C4-2B (cell line): ENCODE measurements at regions not wholly inside any gene's neighbourhood (a gene's known extent, or its start where the extent isn't known, plus 50 kb on each side); places are given as distances from the start of the nearest gene placed in this dataset.

Experiments used
- H3K27ac ChIP-seq: fragments of 450-650 bp; 2 replicates; pipeline ENCODE4 v1.5.1; 2017
- ZFX ChIP-seq: fragments of 450-650 bp; IDR thresholded peaks from 2 replicates; pipeline ENCODE4 v1.6.1; 2017
- TF ChIP-seq, protein P1 (sequence below): fragments of 450-650 bp; conservative IDR thresholded peaks from 2 replicates; pipeline ENCODE4 v1.5.1; 2017; ENCODE audit warnings: mild to moderate bottlenecking

DNA sequence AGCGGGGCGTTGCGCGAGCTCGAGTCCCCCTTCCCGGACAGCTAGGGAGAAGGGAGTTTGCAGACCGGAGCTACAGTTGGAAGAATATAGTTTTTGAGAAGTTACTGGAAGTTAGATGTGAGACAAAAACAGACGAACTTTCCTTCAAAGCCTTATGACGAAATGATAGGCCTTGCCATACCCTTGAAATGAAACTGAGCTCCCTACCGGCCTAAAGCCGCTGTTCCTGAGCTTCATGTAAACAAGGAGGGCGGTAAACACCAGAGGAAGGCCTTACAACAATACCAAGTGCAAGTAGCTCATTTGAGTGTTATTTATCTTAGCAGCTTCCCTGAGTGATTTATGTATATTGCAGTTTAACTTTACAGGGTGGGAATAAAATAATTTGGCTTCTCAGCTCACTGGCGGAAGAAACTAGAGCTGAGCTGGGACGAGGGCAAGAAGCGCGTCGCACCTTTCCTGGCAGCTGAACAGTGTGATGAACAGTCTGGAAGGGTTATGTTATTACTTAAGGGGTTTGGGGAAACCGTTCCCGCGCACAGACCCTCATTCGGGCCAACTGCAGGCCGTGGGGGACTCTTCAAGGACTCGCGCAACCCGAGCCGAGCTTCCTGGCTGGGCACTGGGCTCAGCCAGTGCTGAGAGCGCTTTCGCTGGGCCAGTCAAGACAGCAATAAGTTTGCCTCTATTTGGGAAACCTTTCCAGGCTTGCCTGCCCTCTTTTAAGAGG lies 111.2 kb downstream of the KCNRG start:
- TF ChIP-seq, protein P1, sequence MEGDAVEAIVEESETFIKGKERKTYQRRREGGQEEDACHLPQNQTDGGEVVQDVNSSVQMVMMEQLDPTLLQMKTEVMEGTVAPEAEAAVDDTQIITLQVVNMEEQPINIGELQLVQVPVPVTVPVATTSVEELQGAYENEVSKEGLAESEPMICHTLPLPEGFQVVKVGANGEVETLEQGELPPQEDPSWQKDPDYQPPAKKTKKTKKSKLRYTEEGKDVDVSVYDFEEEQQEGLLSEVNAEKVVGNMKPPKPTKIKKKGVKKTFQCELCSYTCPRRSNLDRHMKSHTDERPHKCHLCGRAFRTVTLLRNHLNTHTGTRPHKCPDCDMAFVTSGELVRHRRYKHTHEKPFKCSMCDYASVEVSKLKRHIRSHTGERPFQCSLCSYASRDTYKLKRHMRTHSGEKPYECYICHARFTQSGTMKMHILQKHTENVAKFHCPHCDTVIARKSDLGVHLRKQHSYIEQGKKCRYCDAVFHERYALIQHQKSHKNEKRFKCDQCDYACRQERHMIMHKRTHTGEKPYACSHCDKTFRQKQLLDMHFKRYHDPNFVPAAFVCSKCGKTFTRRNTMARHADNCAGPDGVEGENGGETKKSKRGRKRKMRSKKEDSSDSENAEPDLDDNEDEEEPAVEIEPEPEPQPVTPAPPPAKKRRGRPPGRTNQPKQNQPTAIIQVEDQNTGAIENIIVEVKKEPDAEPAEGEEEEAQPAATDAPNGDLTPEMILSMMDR: no peak
- TF ChIP-seq ZFX: no peak; the same call in 1 of the 2 replicates
- peak overlapping the region; percentile 100 for H3K27ac ChIP-seq

DNA sequence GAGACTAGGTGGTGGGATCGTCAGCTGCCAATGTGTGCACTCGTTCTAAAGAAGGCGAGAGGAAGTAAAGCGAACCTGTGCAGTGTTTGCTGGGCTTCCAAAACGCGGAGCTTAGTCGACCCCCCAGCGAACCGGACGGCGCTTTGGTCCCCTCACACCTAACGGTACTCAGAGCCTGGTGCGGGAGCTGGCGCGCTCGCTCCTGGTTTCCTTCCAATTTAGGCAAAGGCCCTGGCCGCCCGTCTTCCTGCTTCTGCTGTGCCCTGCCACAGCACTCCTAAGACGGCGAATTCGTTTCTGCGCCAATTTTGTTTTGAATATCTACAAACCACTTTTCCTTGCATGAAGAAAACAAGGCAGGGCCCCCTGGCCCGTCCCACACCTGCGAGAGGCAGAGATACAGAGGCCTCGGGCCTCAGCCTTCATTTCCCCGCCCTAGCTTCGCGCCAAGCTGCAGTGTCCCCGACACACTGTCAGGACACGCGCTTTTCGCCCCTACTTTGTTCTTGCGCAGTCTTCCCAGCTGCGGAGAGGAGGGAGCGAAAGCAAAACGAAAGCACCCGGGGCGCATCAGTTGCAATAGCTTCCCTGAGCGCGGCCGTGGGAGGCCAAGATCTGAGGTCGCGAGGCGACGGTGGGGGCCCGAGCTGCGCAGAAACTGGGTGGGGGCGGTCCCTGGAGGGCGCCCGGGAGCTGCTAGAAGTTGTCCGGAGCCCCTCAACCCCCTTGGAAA lies 111.9 kb downstream of the KCNRG start:
- TF ChIP-seq ZFX: no peak
- TF ChIP-seq, protein P1: no peak
- H3K27ac ChIP-seq: peak overlapping the region; percentile 100

DNA sequence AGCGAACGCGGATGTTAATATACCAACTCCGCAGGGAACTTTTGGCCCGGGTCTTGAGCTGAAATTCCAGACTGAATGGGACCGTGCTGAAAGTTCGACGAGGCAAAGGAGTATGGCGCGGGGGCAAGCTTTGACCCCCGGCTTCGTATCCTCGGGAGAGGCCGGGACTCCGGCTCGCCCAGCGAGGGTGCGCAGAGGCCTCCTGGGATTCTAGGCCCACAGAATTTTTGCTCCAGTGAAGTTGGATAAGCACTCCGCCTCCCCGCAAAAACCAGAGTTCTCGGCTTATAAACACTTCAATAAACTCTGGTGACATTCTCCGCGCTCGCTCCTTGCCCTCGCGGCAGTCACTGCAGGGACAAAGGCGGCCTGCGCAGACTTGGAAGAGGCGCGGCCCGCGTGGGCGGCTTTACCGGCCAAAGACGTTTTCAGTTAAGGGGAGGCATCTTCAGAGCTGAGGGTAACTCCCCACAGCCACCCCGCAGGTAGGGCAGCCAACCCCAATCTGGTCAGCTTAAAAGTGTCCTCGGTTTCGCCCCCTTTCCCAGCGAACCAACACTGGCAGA lies 112.6 kb downstream of the KCNRG start:
- TF ChIP-seq ZFX: no peak
- TF ChIP-seq, protein P1: no peak
- no peak overlapping the region for H3K27ac ChIP-seq

DNA sequence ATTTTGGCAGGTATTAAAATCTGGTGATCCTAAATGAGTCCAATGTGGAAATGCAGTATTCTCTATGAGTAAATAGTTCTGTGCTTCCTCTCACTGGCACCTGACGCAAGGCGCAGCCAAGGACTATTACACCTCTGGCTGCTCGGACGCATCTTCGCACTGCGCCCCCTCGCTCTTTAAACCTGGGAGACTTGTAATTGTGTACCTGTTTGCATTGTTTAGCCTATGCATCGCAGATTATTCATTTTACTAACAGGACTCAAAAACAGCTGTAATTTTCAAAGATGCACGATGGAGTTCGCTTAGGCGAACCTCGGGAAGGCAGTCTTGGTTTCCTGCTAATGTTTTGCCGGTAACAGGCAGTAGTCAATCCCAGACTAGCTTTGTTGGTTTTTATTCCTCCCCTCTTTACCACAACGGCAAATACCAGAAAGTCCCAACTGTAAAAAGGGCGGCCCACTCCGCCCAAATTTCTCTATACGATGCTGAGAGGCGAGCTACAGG lies 113.2 kb downstream of the KCNRG start:
- no peak for TF ChIP-seq ZFX
- no peak overlapping the region for H3K27ac ChIP-seq

DNA sequence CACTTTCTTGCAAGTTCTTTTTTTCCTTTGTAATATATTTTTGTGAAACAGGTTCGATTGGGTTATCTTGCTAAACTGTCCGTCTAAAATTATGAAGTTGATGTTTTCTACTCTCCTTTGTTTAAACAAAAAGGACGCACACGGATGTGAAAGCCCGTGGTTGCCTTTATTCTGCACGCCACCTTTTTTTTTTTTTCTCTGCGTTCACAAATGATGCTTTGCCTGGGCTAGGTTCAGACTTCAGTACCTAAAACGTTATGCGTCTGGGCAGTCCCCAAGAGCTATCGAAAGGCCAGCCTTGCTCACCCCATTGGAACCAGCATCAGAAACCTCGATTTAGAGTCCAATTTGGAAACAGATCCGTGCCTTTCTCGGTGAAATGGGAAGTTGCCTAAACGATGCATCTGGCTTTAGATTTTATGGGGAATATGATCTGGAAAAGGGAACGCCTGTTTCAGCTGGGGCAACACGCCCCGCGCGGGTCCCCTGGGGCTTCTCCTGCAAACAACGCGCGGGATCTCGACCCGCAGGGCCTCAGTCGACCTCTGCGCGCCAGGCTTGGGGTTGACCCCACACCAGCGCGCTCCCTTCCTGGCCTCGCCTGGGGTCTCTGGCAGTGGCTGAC lies 113.9 kb downstream of the KCNRG start:
- TF ChIP-seq, protein P1: no peak
- no peak for TF ChIP-seq ZFX
- H3K27ac ChIP-seq: no peak overlapping the region

DNA sequence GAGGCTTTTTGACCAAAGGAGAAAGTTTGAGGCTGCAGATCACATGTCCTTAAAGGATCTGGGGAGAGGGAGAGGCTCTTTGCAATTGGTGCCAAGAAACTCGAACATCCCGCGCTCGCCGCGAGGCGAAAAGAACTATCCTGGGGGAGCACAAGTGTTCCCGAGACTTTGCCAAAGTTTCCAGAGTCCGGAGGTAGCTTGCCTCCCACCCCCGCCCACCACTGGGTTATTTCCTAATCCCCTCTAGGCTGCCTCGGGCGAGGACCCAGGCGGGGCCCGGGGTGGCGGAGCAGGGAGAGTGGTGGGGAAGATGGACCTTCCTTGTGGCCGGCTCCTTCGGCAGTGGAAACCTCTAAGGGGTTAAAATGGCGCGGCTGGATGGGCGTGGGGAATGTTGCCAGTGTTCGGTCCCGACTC lies 114.5 kb downstream of the KCNRG start:
- H3K27ac ChIP-seq: no peak overlapping the region

More for the DNA sequence above, 114.5 kb downstream of the KCNRG start:
- no peak for TF ChIP-seq ZFX
- TF ChIP-seq, protein P1: no peak
